Adipocyte (in vitro differentiated cells): ENCODE measurements at regions not wholly inside any gene's neighbourhood (a gene's known extent, or its start where the extent isn't known, plus 50 kb on each side); places are given as distances from the start of the nearest gene placed in this dataset.
"Not testable (repeated sequence)": the region's sequence is repeated elsewhere in the genome, so short reads cannot be mapped to it uniquely, and the experiment has no call there.

Experiments
- DNase-seq: peaks from one replicate; pipeline ENCODE4 v3.0.0-alpha.2; 2015; ENCODE audit warnings: low read depth
- H3K27me3 ChIP-seq: replicated peaks from 2 replicates; pipeline ENCODE4 v1.7.0; 2013; ENCODE audit warnings: mild to moderate bottlenecking, low read length, moderate library complexity; ENCODE audit not compliant: control insufficient read depth, insufficient read depth
- H3K36me3 ChIP-seq: 2 replicates; pipeline ENCODE4 v1.7.0; 2013; ENCODE audit warnings: low read length, mild to moderate bottlenecking, moderate library complexity; ENCODE audit not compliant: control insufficient read depth, insufficient read depth, severe bottlenecking
- H3K4me1 ChIP-seq: 2 replicates; pipeline ENCODE4 v1.7.0; 2013; ENCODE audit warnings: mild to moderate bottlenecking, low read length, moderate library complexity; ENCODE audit not compliant: control insufficient read depth, insufficient read depth
- H3K4me3 ChIP-seq: 2 replicates; pipeline ENCODE4 v1.7.0; 2013; ENCODE audit warnings: mild to moderate bottlenecking, low read length, moderate library complexity
- H3K9ac ChIP-seq: 2 replicates; pipeline ENCODE4 v1.7.0; 2013; ENCODE audit warnings: mild to moderate bottlenecking, low read length, moderate library complexity
- H3K9me3 ChIP-seq: 2 replicates; pipeline ENCODE4 v1.7.0; 2013; ENCODE audit warnings: mild to moderate bottlenecking, low read length, moderate library complexity; ENCODE audit not compliant: control insufficient read depth

- Histone ChIP-seq H3K27me3 (peaks cover 5% of the 10 kb centered on the region), H3K9me3 (no peaks in the 10 kb centered on the region), H3K36me3 (no peaks in the 10 kb centered on the region), H3K4me1 (no peaks in the 10 kb centered on the region), H3K9ac (no peak overlapping the region), H3K4me3 (no peak overlapping the region)
- DNase-seq, result no peak
These were observed 79.8 kb downstream of the ZNF92 start for GRCh38 chr7:65453341-65454030.

- Histone ChIP-seq H3K4me3 (no peak overlapping the region), H3K36me3 (no peaks in the 10 kb centered on the region), H3K4me1 (no peaks in the 10 kb centered on the region), H3K9ac (no peak overlapping the region), H3K9me3 (no peaks in the 10 kb centered on the region), H3K27me3 (peaks cover 5% of the 10 kb centered on the region)
- no peak for DNase-seq
These were observed 80.8 kb downstream of the ZNF92 start for GRCh38 chr7:65454469-65454868.

GRCh38 chr7:65455050-65455449, 81.4 kb downstream of the ZNF92 start:
- H3K9me3 ChIP-seq, H3K4me3 ChIP-seq, H3K27me3 ChIP-seq, H3K9ac ChIP-seq, H3K36me3 ChIP-seq, H3K4me1 ChIP-seq, DNase-seq: not testable (repeated sequence)

GRCh38 chr7:65457705-65458104, 84.0 kb downstream of the ZNF92 start:
- no peak overlapping the region for H3K4me3 ChIP-seq
- no peaks in the 10 kb centered on the region for H3K9me3 ChIP-seq
- no peak for DNase-seq
- no peak overlapping the region for H3K9ac ChIP-seq
- no peaks in the 10 kb centered on the region for H3K4me1 ChIP-seq
- no peaks in the 10 kb centered on the region for H3K36me3 ChIP-seq
- no peaks in the 10 kb centered on the region for H3K27me3 ChIP-seq

- no peaks in the 10 kb centered on the region for H3K36me3 ChIP-seq
- DNase-seq, result no peak
- no peaks in the 10 kb centered on the region for H3K9me3 ChIP-seq
- no peaks in the 10 kb centered on the region for H3K4me1 ChIP-seq
- no peaks in the 10 kb centered on the region for H3K27me3 ChIP-seq
- H3K4me3 ChIP-seq, result no peak overlapping the region
- no peak overlapping the region for H3K9ac ChIP-seq
These were observed 85.8 kb downstream of the ZNF92 start for GRCh38 chr7:65459438-65459837.

- no peaks in the 10 kb centered on the region for H3K27me3 ChIP-seq
- no peaks in the 10 kb centered on the region for H3K36me3 ChIP-seq
- no peaks in the 10 kb centered on the region for H3K4me1 ChIP-seq
- no peak overlapping the region for H3K9ac ChIP-seq
- no peak overlapping the region for H3K4me3 ChIP-seq
- DNase-seq, result no peak
- no peaks in the 10 kb centered on the region for H3K9me3 ChIP-seq
These were observed 88.6 kb downstream of the ZNF92 start for GRCh38 chr7:65462148-65462716.

- H3K36me3 ChIP-seq, result no peaks in the 10 kb centered on the region
- no peaks in the 10 kb centered on the region for H3K4me1 ChIP-seq
- no peaks in the 10 kb centered on the region for H3K27me3 ChIP-seq
- no peak overlapping the region for H3K4me3 ChIP-seq
- H3K9me3 ChIP-seq, result no peaks in the 10 kb centered on the region
- H3K9ac ChIP-seq, result no peak overlapping the region
- no peak for DNase-seq
These were observed 89.5 kb downstream of the ZNF92 start for GRCh38 chr7:65463184-65463583.

GRCh38 chr7:65469919-65470558, 96.4 kb downstream of the ZNF92 start:
- not testable (repeated sequence) for H3K4me3 ChIP-seq, H3K9ac ChIP-seq, H3K9me3 ChIP-seq, H3K36me3 ChIP-seq, DNase-seq, H3K4me1 ChIP-seq, H3K27me3 ChIP-seq

- no peak for DNase-seq
- no peaks in the 10 kb centered on the region for H3K36me3 ChIP-seq
- no peaks in the 10 kb centered on the region for H3K4me1 ChIP-seq
- no peak overlapping the region for H3K4me3 ChIP-seq
- no peaks in the 10 kb centered on the region for H3K27me3 ChIP-seq
- H3K9ac ChIP-seq, result no peak overlapping the region
- H3K9me3 ChIP-seq, result no peaks in the 10 kb centered on the region
These were observed 97.9 kb downstream of the ZNF92 start for GRCh38 chr7:65471587-65471986.

GRCh38 chr7:65475040-65475726, 101.5 kb downstream of the ZNF92 start:
- H3K36me3 ChIP-seq, result no peaks in the 10 kb centered on the region
- DNase-seq, result no peak
- H3K4me1 ChIP-seq, result no peaks in the 10 kb centered on the region
- no peaks in the 10 kb centered on the region for H3K9me3 ChIP-seq
- no peak overlapping the region for H3K9ac ChIP-seq
- H3K4me3 ChIP-seq, result no peak overlapping the region
- no peaks in the 10 kb centered on the region for H3K27me3 ChIP-seq

- Histone ChIP-seq H3K9me3 (no peaks in the 10 kb centered on the region), H3K9ac (no peak overlapping the region), H3K4me3 (no peak overlapping the region), H3K4me1 (no peaks in the 10 kb centered on the region), H3K27me3 (no peaks in the 10 kb centered on the region), H3K36me3 (no peaks in the 10 kb centered on the region)
- no peak for DNase-seq
These were observed 102.2 kb downstream of the ZNF92 start for GRCh38 chr7:65475734-65476319.
